ENCODE measurements at regions not wholly inside any gene's neighbourhood (a gene's known extent, or its start where the extent isn't known, plus 50 kb on each side); places are given as distances from the start of the nearest gene placed in this dataset.

DNA sequence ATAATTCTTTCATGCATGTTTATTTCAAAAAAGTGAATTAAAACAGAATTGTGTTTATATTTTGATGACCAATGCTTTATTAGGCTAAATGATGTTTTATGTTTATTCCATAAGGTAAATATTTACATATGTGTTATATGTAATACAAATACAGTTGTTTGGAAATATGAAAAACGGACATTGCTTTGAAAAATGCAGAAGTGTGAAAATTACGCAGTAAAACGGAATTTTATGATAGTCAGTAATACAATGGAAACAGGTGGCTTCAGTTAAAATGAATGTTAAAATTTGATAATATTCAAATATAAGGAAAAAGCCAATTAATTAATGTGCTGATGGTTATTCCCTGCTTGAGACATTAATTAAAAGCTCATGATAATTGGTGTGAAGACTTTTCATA is 1633.8 kb downstream of the MAT2B start:
- H3K4me3 Mint-ChIP-seq: no peak overlapping the region

DNA sequence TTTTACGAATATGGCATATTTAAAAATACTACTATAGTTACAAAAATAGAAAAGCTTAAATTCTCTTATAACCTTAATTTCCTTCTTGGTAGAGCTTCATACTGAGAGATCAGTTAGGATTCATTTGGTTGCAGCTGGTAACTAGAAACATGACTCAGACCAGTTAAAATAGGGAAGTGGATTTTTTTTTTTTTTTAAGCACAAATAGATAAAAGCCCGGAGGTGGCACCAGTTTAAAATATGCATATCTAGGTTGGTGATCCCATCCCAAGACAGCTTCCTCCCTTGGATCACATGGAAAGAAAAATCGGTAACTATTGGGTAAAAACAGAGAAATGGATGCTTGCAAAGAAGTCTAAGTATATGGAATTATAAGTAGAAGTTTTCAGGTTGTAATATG is 1634.3 kb downstream of the MAT2B start:
- peaks cover 43% of the 10 kb centered on the region for H3K4me1 Mint-ChIP-seq
- Histone ChIP-seq H3K4me1 (ENCODE audit: control insufficient read depth, insufficient read depth, low read length) (peaks cover 12% of the 10 kb centered on the region), H3K9ac (ENCODE audit: extremely low read depth, low read length, poor library complexity, severe bottlenecking) (no peak overlapping the region), H3K4me3 (ENCODE audit: low read length) (no peak overlapping the region), H3K27me3 (ENCODE audit: control insufficient read depth, insufficient read depth, low read length, poor library complexity, severe bottlenecking) (no peaks in the 10 kb centered on the region), H3K27ac (ENCODE audit: low read depth, low read length) (no peak overlapping the region), H3K9me3 (ENCODE audit: control insufficient read depth, low read length) (no peaks in the 10 kb centered on the region), H3K36me3 (ENCODE audit: control insufficient read depth, insufficient read depth, low read length) (no peaks in the 10 kb centered on the region)
- H3K27me3 Mint-ChIP-seq (ENCODE audit: insufficient read depth): no peaks in the 10 kb centered on the region
- H3K27ac Mint-ChIP-seq: no peak overlapping the region
- H3K9me3 Mint-ChIP-seq: no peaks in the 10 kb centered on the region
- H3K36me3 Mint-ChIP-seq (ENCODE audit: low read depth): no peaks in the 10 kb centered on the region
- WGBS, 2 experiments (ENCODE audit: insufficient coverage in 1 of 2, insufficient read length in 1 of 2): 76% methylated on average over 2 of the region's 3 CpGs; no CpG with 5 or more reads in 1 of the 2 experiments
- TF ChIP-seq, protein P1, sequence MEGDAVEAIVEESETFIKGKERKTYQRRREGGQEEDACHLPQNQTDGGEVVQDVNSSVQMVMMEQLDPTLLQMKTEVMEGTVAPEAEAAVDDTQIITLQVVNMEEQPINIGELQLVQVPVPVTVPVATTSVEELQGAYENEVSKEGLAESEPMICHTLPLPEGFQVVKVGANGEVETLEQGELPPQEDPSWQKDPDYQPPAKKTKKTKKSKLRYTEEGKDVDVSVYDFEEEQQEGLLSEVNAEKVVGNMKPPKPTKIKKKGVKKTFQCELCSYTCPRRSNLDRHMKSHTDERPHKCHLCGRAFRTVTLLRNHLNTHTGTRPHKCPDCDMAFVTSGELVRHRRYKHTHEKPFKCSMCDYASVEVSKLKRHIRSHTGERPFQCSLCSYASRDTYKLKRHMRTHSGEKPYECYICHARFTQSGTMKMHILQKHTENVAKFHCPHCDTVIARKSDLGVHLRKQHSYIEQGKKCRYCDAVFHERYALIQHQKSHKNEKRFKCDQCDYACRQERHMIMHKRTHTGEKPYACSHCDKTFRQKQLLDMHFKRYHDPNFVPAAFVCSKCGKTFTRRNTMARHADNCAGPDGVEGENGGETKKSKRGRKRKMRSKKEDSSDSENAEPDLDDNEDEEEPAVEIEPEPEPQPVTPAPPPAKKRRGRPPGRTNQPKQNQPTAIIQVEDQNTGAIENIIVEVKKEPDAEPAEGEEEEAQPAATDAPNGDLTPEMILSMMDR (conservative IDR thresholded peaks at IDR 0.05): no peak
- DNase-seq: no peak
- H3K4me3 Mint-ChIP-seq: no peak overlapping the region

More for the DNA sequence above, 1633.8 kb downstream of the MAT2B start:
- TF ChIP-seq, protein P1 (conservative IDR thresholded peaks at IDR 0.05): no peak
- no peak for DNase-seq
- Histone ChIP-seq H3K4me3 (ENCODE audit: low read length) (no peak overlapping the region), H3K27ac (ENCODE audit: low read depth, low read length) (no peak overlapping the region), H3K36me3 (ENCODE audit: control insufficient read depth, insufficient read depth, low read length) (no peaks in the 10 kb centered on the region), H3K9ac (ENCODE audit: extremely low read depth, low read length, poor library complexity, severe bottlenecking) (no peak overlapping the region), H3K9me3 (ENCODE audit: control insufficient read depth, low read length) (no peaks in the 10 kb centered on the region), H3K27me3 (ENCODE audit: control insufficient read depth, insufficient read depth, low read length, poor library complexity, severe bottlenecking) (no peaks in the 10 kb centered on the region), H3K4me1 (ENCODE audit: control insufficient read depth, insufficient read depth, low read length) (peaks cover 12% of the 10 kb centered on the region)
- Mint-ChIP-seq H3K27ac (no peak overlapping the region), H3K27me3 (ENCODE audit: insufficient read depth) (no peaks in the 10 kb centered on the region), H3K4me1 (peaks cover 43% of the 10 kb centered on the region), H3K36me3 (ENCODE audit: low read depth) (no peaks in the 10 kb centered on the region), H3K9me3 (no peaks in the 10 kb centered on the region)
- WGBS, 2 experiments (ENCODE audit: insufficient coverage in 1 of 2, insufficient read length in 1 of 2): 91% methylated on average over 3 of the region's 3 CpGs; no CpG with 5 or more reads in 1 of the 2 experiments

DNA sequence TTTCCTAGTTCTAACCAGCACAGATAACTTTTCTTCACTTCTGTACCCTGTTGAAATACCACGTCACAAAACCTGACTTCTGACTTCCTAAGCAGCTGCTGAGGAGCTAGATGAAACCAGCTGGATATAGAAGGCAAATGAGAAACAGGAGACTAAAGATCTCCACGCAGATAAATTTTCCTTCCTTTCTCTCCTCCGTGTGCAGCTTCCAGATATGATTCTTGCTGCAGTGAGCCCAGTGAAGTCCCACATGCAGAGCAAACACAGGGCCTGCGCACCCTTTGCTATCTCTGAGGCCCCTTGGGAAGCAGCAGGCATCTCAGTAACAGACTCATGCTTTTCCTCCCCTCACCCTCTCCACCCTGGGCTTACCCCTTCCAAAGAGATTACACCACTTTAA is 1638.3 kb downstream of the MAT2B start:
- no peak overlapping the region for H3K9ac ChIP-seq (ENCODE audit: extremely low read depth, low read length, poor library complexity, severe bottlenecking)
- peaks cover 3% of the 10 kb centered on the region for H3K4me1 ChIP-seq (ENCODE audit: control insufficient read depth, insufficient read depth, low read length)
- no peak overlapping the region for H3K4me3 Mint-ChIP-seq
- peaks cover 2% of the 10 kb centered on the region for H3K36me3 Mint-ChIP-seq (ENCODE audit: low read depth)
- no peaks in the 10 kb centered on the region for H3K36me3 ChIP-seq (ENCODE audit: control insufficient read depth, insufficient read depth, low read length)
- H3K27ac Mint-ChIP-seq: no peak overlapping the region
- no peaks in the 10 kb centered on the region for H3K9me3 ChIP-seq (ENCODE audit: control insufficient read depth, low read length)
- H3K9me3 Mint-ChIP-seq: peaks cover 2% of the 10 kb centered on the region
- no peak for DNase-seq
- H3K4me1 Mint-ChIP-seq: peaks cover 13% of the 10 kb centered on the region
- no peaks in the 10 kb centered on the region for H3K27me3 ChIP-seq (ENCODE audit: control insufficient read depth, insufficient read depth, low read length, poor library complexity, severe bottlenecking)
- no peaks in the 10 kb centered on the region for H3K27me3 Mint-ChIP-seq (ENCODE audit: insufficient read depth)
- peak overlapping the region; percentile 21 for H3K27ac ChIP-seq (ENCODE audit: low read depth, low read length)
- no peak overlapping the region for H3K4me3 ChIP-seq (ENCODE audit: low read length)
- TF ChIP-seq, protein P1 (conservative IDR thresholded peaks at IDR 0.05): no peak
- 80 to 89% methylated on average over 2 to 4 of the region's 4 CpGs for WGBS, 2 experiments (ENCODE audit: insufficient coverage in 1 of 2, insufficient read length in 1 of 2)

Measured in endodermal cell (in vitro differentiated cells).